GM12878 (cell line): ENCODE measurements at regions not wholly inside any gene's neighbourhood (a gene's known extent, or its start where the extent isn't known, plus 50 kb on each side); places are given as distances from the start of the nearest gene placed in this dataset.

Experiments used
- ATAC-seq: fragments of 200-7000 bp; cut with Tn5 transposase; 3 replicates; pipeline ENCODE4 v1.9.1; 2020; ENCODE audit warnings: mild to moderate bottlenecking, moderate library complexity
- BruUV-seq: library from RNA; stranded (reverse); fragments of 400-500 nt; replicated peaks from 2 replicates; lab custom pipeline; 2021; lab: Mats Ljungman, UMichigan
- CTCF ChIA-PET: fragments of 300-600 bp; sonication (Branson Sonifier 250); formaldehyde crosslinking; extraction: SDS; loops from one replicate; lab custom pipeline; 2021; ENCODE audit warnings: inconsistent platforms; lab: Yijun Ruan, JAX
- POLR2A ChIA-PET: fragments of 350-600 bp; formaldehyde crosslinking; extraction: SDS; loops from one replicate; lab custom pipeline; 2021; ENCODE audit warnings: inconsistent platforms; lab: Charles Lee
- RAD21 ChIA-PET: fragments of 300-600 bp; sonication (Branson Sonifier 250); formaldehyde crosslinking; loops from one replicate; lab custom pipeline; 2023; ENCODE audit warnings: antibody characterized with exemption; ENCODE audit not compliant: unreplicated experiment; lab: Charles Lee
- SMC1A ChIA-PET: fragments of 300-600 bp; sonication (Branson Sonifier 250); formaldehyde crosslinking; loops from one replicate; lab custom pipeline; 2023; ENCODE audit not compliant: unreplicated experiment, uncharacterized antibody; lab: Charles Lee
- DNase-seq: peaks from one replicate; pipeline ENCODE4 v3.0.0-alpha.2; 2011; ENCODE audit warnings: low read depth, low spot score
- FAIRE-seq: peaks from 3 replicates; lab custom pipeline; 2011; peaks lifted over from hg19 to GRCh38; lab: Jason Lieb, UNC
- H2AFZ ChIP-seq: 2 replicates; pipeline ENCODE4 v1.6.0; 2011; ENCODE audit warnings: low read depth, low read length, control low read depth; ENCODE audit not compliant: control insufficient read depth
- H3K27ac ChIP-seq: 2 replicates; pipeline ENCODE4 v1.5.1; 2011; ENCODE audit warnings: control low read depth; ENCODE audit not compliant: control insufficient read depth, insufficient read depth
- H3K27me3 ChIP-seq, 2 experiments: replicated peaks in 1 of 2; 2 replicates each; pipeline versions ENCODE4 v1.6.0 to v1.6.1; 2011; ENCODE audit warnings: low read length in 1 of 2; ENCODE audit not compliant: control insufficient read depth in 2 of 2, insufficient read depth in 2 of 2
- H3K36me3 ChIP-seq, 2 experiments: 2 replicates each; pipeline ENCODE4 v1.5.1; 2011; ENCODE audit warnings: low read length in 1 of 2; ENCODE audit not compliant: control insufficient read depth in 2 of 2, insufficient read depth in 2 of 2
- H3K4me1 ChIP-seq: 2 replicates; pipeline ENCODE4 v1.6.1; 2011; ENCODE audit warnings: mild to moderate bottlenecking, low read length, moderate library complexity, mixed read lengths; ENCODE audit not compliant: control insufficient read depth, insufficient read depth
- H3K4me2 ChIP-seq: 2 replicates; pipeline ENCODE4 v1.6.0; 2011; ENCODE audit warnings: control low read depth; ENCODE audit not compliant: control insufficient read depth, insufficient read depth
- H3K4me3 ChIP-seq: fragments of 200-600 bp; sonication (generic); 2 replicates; pipeline ENCODE4 v1.5.1; 2016
- H3K79me2 ChIP-seq: 2 replicates; pipeline ENCODE4 v1.6.0; 2011; ENCODE audit warnings: low read length; ENCODE audit not compliant: control insufficient read depth, insufficient read depth
- H3K9ac ChIP-seq: 2 replicates; pipeline ENCODE4 v1.8.0; 2011; ENCODE audit warnings: low read length, control low read depth, mixed read lengths; ENCODE audit not compliant: control insufficient read depth, insufficient read depth
- H3K9me3 ChIP-seq: replicated peaks from 3 replicates; pipeline ENCODE4 v1.5.1; 2011; ENCODE audit warnings: mild to moderate bottlenecking, low read length; ENCODE audit not compliant: control insufficient read depth, insufficient read depth
- H4K20me1 ChIP-seq: 2 replicates; pipeline ENCODE4 v1.6.0; 2011; ENCODE audit not compliant: control insufficient read depth, insufficient read depth
- BCL3 ChIP-seq: IDR thresholded peaks from 2 replicates; pipeline ENCODE4 v1.6.1; 2011; ENCODE audit warnings: borderline replicate concordance, low read depth, mild to moderate bottlenecking, moderate library complexity, low read length; ENCODE audit not compliant: insufficient read depth, poor library complexity, severe bottlenecking
- HDAC6 ChIP-seq: fragments of 200-600 bp; sonication (generic); IDR thresholded peaks from one replicate; pipeline ENCODE4 v1.8.0; 2017; ENCODE audit warnings: antibody characterized with exemption; ENCODE audit not compliant: unreplicated experiment
- JUND ChIP-seq: IDR thresholded peaks from 2 replicates; pipeline ENCODE4 v1.6.1; 2012; ENCODE audit warnings: low read depth, mild to moderate bottlenecking, low read length, improper control_type of control experiment, moderate library complexity
- PBX3 ChIP-seq: IDR thresholded peaks from 2 replicates; pipeline ENCODE4 v1.6.1; 2011; ENCODE audit warnings: mild to moderate bottlenecking, low read depth, low read length, moderate library complexity; ENCODE audit not compliant: insufficient replicate concordance
- TCF7 ChIP-seq: IDR thresholded peaks from 2 replicates; pipeline ENCODE4 v1.6.1; 2014; ENCODE audit warnings: antibody characterized with exemption, borderline replicate concordance
- ZBTB11 ChIP-seq: fragments of 450-650 bp; formaldehyde crosslinking; IDR thresholded peaks from 2 replicates; pipeline ENCODE4 v1.5.0; 2022; ENCODE audit warnings: mild to moderate bottlenecking, missing genetic modification characterization
- WGBS: methylation state at CpG from one replicate; pipeline ENCODE4 v1.1.6; 2016; ENCODE audit warnings: low lambda C conversion rate; ENCODE audit not compliant: insufficient replicate concordance, insufficient coverage; ENCODE audit errors: missing lambda C conversion rate; 5-methylcytosine and 5-hydroxymethylcytosine counted together
- in situ Hi-C: fragments of 300-500 bp; cut with MboI; formaldehyde crosslinking; loops from 9 replicates; pipeline ENCODE4 v1.14.3; 2018; ENCODE audit warnings: mixed read lengths
- intact Hi-C: fragments of 100-400 bp; cut with micrococcal nuclease; formaldehyde crosslinking; loops from one replicate; pipeline ENCODE4 v1.14.2; 2022; ENCODE audit not compliant: unreplicated experiment

GRCh38 chr9:91161465-91162300 lies 200.0 kb downstream of the AUH start (continued):
- no peak for TF ChIP-seq ZBTB11
- no peak for TF ChIP-seq HDAC6
- TF ChIP-seq, all 136 proteins: peak for 0

- SMC1A ChIA-PET = interaction anchor here (1.8 kb wide), 1 partner anchor 11 kb away, joined by 9 read pairs; no protein-coding TSS in a partner anchor
- H3K9ac ChIP-seq = no peak overlapping the region
- H3K4me2 ChIP-seq = no peak overlapping the region
- no peak overlapping the region for H3K4me3 ChIP-seq
- peaks cover 27% of the 10 kb centered on the region for H3K4me1 ChIP-seq
- CTCF ChIA-PET = interaction anchor here (2.3 kb wide), 1 partner anchor 73 kb away, joined by 6 read pairs; no protein-coding TSS in a partner anchor
- no peaks in the 10 kb centered on the region for H3K9me3 ChIP-seq
- in situ Hi-C loops (no loop called here), intact Hi-C loops (no loop called here)
- RAD21 ChIA-PET = no interaction called here
- POLR2A ChIA-PET = no interaction called here
- DNase-seq (no peak), FAIRE-seq (no peak), ATAC-seq (no peak)
- no TSS peak for BruUV-seq
- H3K27me3 ChIP-seq = peaks cover 1 to 6% of the 10 kb centered on the region in 2 experiments; a peak in 2 of 4 replicates
- 65% methylated on average over 5 of the region's 5 CpGs for WGBS
- no peak overlapping the region; the same call in 1 of the 2 replicates for H2AFZ ChIP-seq
- no peaks in the 10 kb centered on the region for H4K20me1 ChIP-seq
- no peaks in the 10 kb centered on the region for H3K79me2 ChIP-seq
- TF ChIP-seq BCL3 (peak; percentile 27), JUND (no peak), PBX3 (peak; percentile 51), TCF7 (no peak)
- TF ChIP-seq, all 136 proteins: peak for 2
- Histone ChIP-seq H3K27ac (no peak overlapping the region), H3K36me3 (no peaks in the 10 kb centered on the region)
These were observed 199.4 kb downstream of the AUH start for GRCh38 chr9:91162311-91162710.
